ENCODE measurements at regions not wholly inside any gene's neighbourhood (a gene's known extent, or its start where the extent isn't known, plus 50 kb on each side); places are given as distances from the start of the nearest gene placed in this dataset.
"Not testable (repeated sequence)": the region's sequence is repeated elsewhere in the genome, so short reads cannot be mapped to it uniquely, and the experiment has no call there.

GRCh38 chr5:168097876-168098653, 193.4 kb upstream of the WWC1 start:
- TF ChIP-seq CTCF (IDR thresholded peaks at IDR 0.05; ENCODE audit: insufficient read depth, low read length): no peak
- H3K4me3 ChIP-seq (ENCODE audit: low read depth, low read length): no peak overlapping the region
- no peak for DNase-seq (ENCODE audit: low read depth)

- no peak overlapping the region for H3K4me3 ChIP-seq (ENCODE audit: low read depth, low read length)
- DNase-seq (ENCODE audit: low read depth): no peak
- TF ChIP-seq CTCF (IDR thresholded peaks at IDR 0.05; ENCODE audit: insufficient read depth, low read length): no peak
Observed at GRCh38 chr5:168101352-168101751, 190.1 kb upstream of the WWC1 start.

- not testable (repeated sequence) for DNase-seq (ENCODE audit: low read depth); H3K4me3 ChIP-seq (ENCODE audit: low read depth, low read length)
Observed at GRCh38 chr5:168103018-168103417, 188.4 kb upstream of the WWC1 start.

- no peak for TF ChIP-seq CTCF (IDR thresholded peaks at IDR 0.05; ENCODE audit: insufficient read depth, low read length)
- DNase-seq (ENCODE audit: low read depth): no peak
- H3K4me3 ChIP-seq (ENCODE audit: low read depth, low read length): no peak overlapping the region
Observed at GRCh38 chr5:168104350-168104749, 187.1 kb upstream of the WWC1 start.

- H3K4me3 ChIP-seq (ENCODE audit: low read depth, low read length): no peak overlapping the region
- no peak for TF ChIP-seq CTCF (IDR thresholded peaks at IDR 0.05; ENCODE audit: insufficient read depth, low read length)
- no peak for DNase-seq (ENCODE audit: low read depth)
Observed at GRCh38 chr5:168104811-168105481, 186.5 kb upstream of the WWC1 start.

- DNase-seq (ENCODE audit: low read depth): no peak
- no peak for TF ChIP-seq CTCF (IDR thresholded peaks at IDR 0.05; ENCODE audit: insufficient read depth, low read length)
- H3K4me3 ChIP-seq (ENCODE audit: low read depth, low read length): no peak overlapping the region
Observed at GRCh38 chr5:168106008-168106761, 185.3 kb upstream of the WWC1 start.

GRCh38 chr5:168109441-168109840, 182.0 kb upstream of the WWC1 start:
- no peak for TF ChIP-seq CTCF (IDR thresholded peaks at IDR 0.05; ENCODE audit: insufficient read depth, low read length)
- DNase-seq (ENCODE audit: low read depth): no peak

More at GRCh38 chr5:168109441-168109840, 182.0 kb upstream of the WWC1 start:
- no peak overlapping the region for H3K4me3 ChIP-seq (ENCODE audit: low read depth, low read length)
